ENCODE measurements at regions not wholly inside any gene's neighbourhood (a gene's known extent, or its start where the extent isn't known, plus 50 kb on each side); places are given as distances from the start of the nearest gene placed in this dataset.

- Histone ChIP-seq H3K36me3 (ENCODE audit: insufficient read depth, low read length) (no peaks in the 10 kb centered on the region), H3K4me3 (ENCODE audit: low read length in 2 of 2) (no peak overlapping the region), H3K27me3 (ENCODE audit: insufficient read depth, low read length) (no peaks in the 10 kb centered on the region), H3K9me3 (ENCODE audit: control insufficient read depth in 1 of 2, low read length in 2 of 2) (no peaks in the 10 kb centered on the region), H3K27ac (ENCODE audit: low read depth, low read length) (no peak overlapping the region), H3K4me1 (ENCODE audit: insufficient read depth, low read length) (no peaks in the 10 kb centered on the region)
- Mint-ChIP-seq H3K4me1 (no peaks in the 10 kb centered on the region), H3K36me3 (no peaks in the 10 kb centered on the region), H3K27ac (no peak overlapping the region), H3K27me3 (no peaks in the 10 kb centered on the region), H3K9me3 (peaks cover 5 to 26% (median 10%) of the 10 kb centered on the region in 8 donors), H3K4me3 (no peak overlapping the region)
- intact Hi-C loops (cut with micrococcal nuclease): no loop called here
- CTCF ChIA-PET (ENCODE audit: partially characterized antibody): no interaction called here
- no peak for DNase-seq
- POLR2A ChIA-PET (ENCODE audit: partially characterized antibody): no interaction called here
Measured at GRCh38 chr11:80669620-80670019, 1228.8 kb upstream of the TENM4 start.

DNA sequence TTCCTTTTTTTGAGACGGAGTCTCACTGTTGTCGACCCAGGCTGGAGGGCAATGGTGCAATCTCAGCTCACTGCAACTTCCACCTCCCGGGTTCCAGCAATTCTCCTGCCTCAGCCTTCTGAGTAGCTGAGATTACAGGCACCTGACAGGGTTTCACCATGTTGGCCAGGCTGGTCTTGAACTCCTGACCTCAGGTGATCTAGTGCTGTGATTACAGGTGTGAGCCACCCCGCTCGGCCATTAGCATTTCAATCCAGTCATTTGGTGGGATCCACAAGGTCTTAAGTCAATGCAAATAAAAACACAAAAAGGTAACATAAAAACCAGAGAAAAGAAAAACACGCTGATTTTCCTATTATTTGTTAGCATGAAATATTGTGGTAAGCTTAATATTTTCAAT lies 1227.2 kb upstream of the TENM4 start:
- intact Hi-C loops (cut with micrococcal nuclease): no loop called here
- Histone ChIP-seq H3K27me3 (ENCODE audit: insufficient read depth, low read length) (no peaks in the 10 kb centered on the region), H3K4me1 (ENCODE audit: insufficient read depth, low read length) (no peaks in the 10 kb centered on the region), H3K4me3 (ENCODE audit: low read length in 2 of 2) (no peak overlapping the region), H3K9me3 (ENCODE audit: control insufficient read depth in 1 of 2, low read length in 2 of 2) (no peaks in the 10 kb centered on the region), H3K27ac (ENCODE audit: low read depth, low read length) (no peak overlapping the region), H3K36me3 (ENCODE audit: insufficient read depth, low read length) (no peaks in the 10 kb centered on the region)
- Mint-ChIP-seq H3K27me3 (no peaks in the 10 kb centered on the region), H3K4me3 (no peak overlapping the region), H3K4me1 (no peaks in the 10 kb centered on the region), H3K9me3 (peaks cover 5 to 31% (median 12%) of the 10 kb centered on the region in 8 donors), H3K36me3 (no peaks in the 10 kb centered on the region), H3K27ac (peak overlapping the region in 1 of 7 donors; percentile 47)
- CTCF ChIA-PET (ENCODE audit: partially characterized antibody): no interaction called here
- POLR2A ChIA-PET (ENCODE audit: partially characterized antibody): no interaction called here
- no peak for DNase-seq

GRCh38 chr11:80655834-80656233 lies 1215.0 kb upstream of the TENM4 start:
- POLR2A ChIA-PET (ENCODE audit: partially characterized antibody): no interaction called here

GRCh38 chr11:80650966-80651365 lies 1210.1 kb upstream of the TENM4 start:
- no peaks in the 10 kb centered on the region for H3K9me3 ChIP-seq (ENCODE audit: control insufficient read depth in 1 of 2, low read length in 2 of 2)
- intact Hi-C loops (cut with micrococcal nuclease): no loop called here
- H3K36me3 Mint-ChIP-seq: no peaks in the 10 kb centered on the region

More at GRCh38 chr11:80655834-80656233, 1215.0 kb upstream of the TENM4 start:
- Histone ChIP-seq H3K9me3 (ENCODE audit: control insufficient read depth in 1 of 2, low read length in 2 of 2) (no peaks in the 10 kb centered on the region), H3K4me3 (ENCODE audit: low read length in 2 of 2) (no peak overlapping the region), H3K4me1 (ENCODE audit: insufficient read depth, low read length) (no peaks in the 10 kb centered on the region), H3K27ac (ENCODE audit: low read depth, low read length) (no peak overlapping the region), H3K27me3 (ENCODE audit: insufficient read depth, low read length) (no peaks in the 10 kb centered on the region), H3K36me3 (ENCODE audit: insufficient read depth, low read length) (no peaks in the 10 kb centered on the region)
- Mint-ChIP-seq H3K27ac (no peak overlapping the region), H3K9me3 (peaks cover 0 to 22% (median 12%) of the 10 kb centered on the region in 8 donors), H3K36me3 (no peaks in the 10 kb centered on the region), H3K4me1 (no peaks in the 10 kb centered on the region), H3K27me3 (no peaks in the 10 kb centered on the region), H3K4me3 (no peak overlapping the region)
- DNase-seq: no peak
- intact Hi-C loops (cut with micrococcal nuclease): no loop called here
- CTCF ChIA-PET (ENCODE audit: partially characterized antibody): no interaction called here

GRCh38 chr11:80649186-80649585 lies 1208.4 kb upstream of the TENM4 start:
- intact Hi-C loops (cut with micrococcal nuclease): no loop called here
- Mint-ChIP-seq H3K27me3 (no peaks in the 10 kb centered on the region), H3K4me3 (no peak overlapping the region), H3K4me1 (no peaks in the 10 kb centered on the region), H3K36me3 (no peaks in the 10 kb centered on the region), H3K9me3 (peaks cover 3 to 20% (median 14%) of the 10 kb centered on the region in 8 donors), H3K27ac (no peak overlapping the region)
- no peak overlapping the region for H3K4me3 ChIP-seq (ENCODE audit: low read length in 2 of 2)
- ChIA-PET CTCF (ENCODE audit: partially characterized antibody) (no interaction called here), POLR2A (ENCODE audit: partially characterized antibody) (no interaction called here)
- DNase-seq: no peak
- no peaks in the 10 kb centered on the region for H3K9me3 ChIP-seq (ENCODE audit: control insufficient read depth in 1 of 2, low read length in 2 of 2)
- H3K27ac ChIP-seq (ENCODE audit: low read depth, low read length): no peak overlapping the region
- no peaks in the 10 kb centered on the region for H3K36me3 ChIP-seq (ENCODE audit: insufficient read depth, low read length)
- H3K4me1 ChIP-seq (ENCODE audit: insufficient read depth, low read length): no peaks in the 10 kb centered on the region
- H3K27me3 ChIP-seq (ENCODE audit: insufficient read depth, low read length): no peaks in the 10 kb centered on the region

More at GRCh38 chr11:80650966-80651365, 1210.1 kb upstream of the TENM4 start:
- Histone ChIP-seq H3K27ac (ENCODE audit: low read depth, low read length) (no peak overlapping the region), H3K36me3 (ENCODE audit: insufficient read depth, low read length) (no peaks in the 10 kb centered on the region), H3K4me3 (ENCODE audit: low read length in 2 of 2) (no peak overlapping the region), H3K27me3 (ENCODE audit: insufficient read depth, low read length) (no peaks in the 10 kb centered on the region), H3K4me1 (ENCODE audit: insufficient read depth, low read length) (no peaks in the 10 kb centered on the region)
- Mint-ChIP-seq H3K9me3 (peaks cover 0 to 23% (median 17%) of the 10 kb centered on the region in 8 donors), H3K4me3 (no peak overlapping the region), H3K27ac (no peak overlapping the region), H3K4me1 (no peaks in the 10 kb centered on the region), H3K27me3 (no peaks in the 10 kb centered on the region)
- DNase-seq: no peak
- ChIA-PET POLR2A (ENCODE audit: partially characterized antibody) (no interaction called here), CTCF (ENCODE audit: partially characterized antibody) (no interaction called here)

DNA sequence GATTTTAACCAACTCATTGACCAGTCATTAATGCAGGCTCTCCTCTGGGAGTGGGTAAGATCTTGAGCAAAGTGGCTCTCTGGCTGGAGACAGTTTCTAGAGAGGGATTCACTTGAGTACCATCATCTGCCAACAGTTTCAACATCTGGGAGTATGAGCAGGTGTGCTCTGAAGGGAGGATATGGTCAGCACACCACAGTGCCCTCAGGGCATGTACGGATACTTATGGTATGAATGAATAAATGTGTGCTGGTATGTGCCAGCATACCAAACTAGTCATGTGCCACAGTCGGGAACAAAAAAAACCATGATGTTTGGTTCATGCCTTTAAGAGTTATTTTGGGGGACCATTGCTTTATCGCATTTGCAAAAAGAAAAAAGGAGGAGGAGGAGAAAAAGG lies 1197.5 kb upstream of the TENM4 start:
- H3K4me3 Mint-ChIP-seq: no peak overlapping the region

DNA sequence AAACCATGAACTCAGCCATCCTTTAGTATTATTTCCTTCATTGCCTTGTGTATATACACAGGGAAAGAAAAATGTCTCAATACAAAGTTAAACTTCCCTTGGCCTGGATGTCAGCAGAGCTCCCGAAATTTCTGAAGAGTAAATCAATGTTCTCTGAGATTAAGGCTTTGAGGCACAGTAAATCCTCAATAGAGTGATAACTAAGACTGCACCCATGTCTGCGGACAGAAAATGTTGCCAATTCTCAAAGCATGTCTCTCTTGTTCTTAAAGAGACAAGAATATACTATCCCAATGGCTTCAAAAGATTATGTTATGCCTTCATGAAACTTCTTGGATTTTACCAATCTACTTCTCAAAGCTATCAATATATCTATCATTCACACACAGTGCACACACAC lies 1196.7 kb upstream of the TENM4 start:
- H3K27ac ChIP-seq (ENCODE audit: low read depth, low read length): no peak overlapping the region
- DNase-seq: no peak
- CTCF ChIA-PET (ENCODE audit: partially characterized antibody): no interaction called here
- no peaks in the 10 kb centered on the region for H3K36me3 ChIP-seq (ENCODE audit: insufficient read depth, low read length)
- peaks cover 5 to 22% (median 14%) of the 10 kb centered on the region in 8 donors for H3K9me3 Mint-ChIP-seq
- no peak overlapping the region for H3K4me3 ChIP-seq (ENCODE audit: low read length in 2 of 2)
- POLR2A ChIA-PET (ENCODE audit: partially characterized antibody): no interaction called here
- no peak overlapping the region for H3K4me3 Mint-ChIP-seq
- H3K4me1 Mint-ChIP-seq: no peaks in the 10 kb centered on the region
- no peaks in the 10 kb centered on the region for H3K27me3 Mint-ChIP-seq
- no peaks in the 10 kb centered on the region for H3K4me1 ChIP-seq (ENCODE audit: insufficient read depth, low read length)
- H3K9me3 ChIP-seq (ENCODE audit: control insufficient read depth in 1 of 2, low read length in 2 of 2): no peaks in the 10 kb centered on the region
- no peaks in the 10 kb centered on the region for H3K36me3 Mint-ChIP-seq
- intact Hi-C loops (cut with micrococcal nuclease): no loop called here
- H3K27me3 ChIP-seq (ENCODE audit: insufficient read depth, low read length): no peaks in the 10 kb centered on the region
- H3K27ac Mint-ChIP-seq: no peak overlapping the region

More for the DNA sequence above, 1197.5 kb upstream of the TENM4 start:
- CTCF ChIA-PET (ENCODE audit: partially characterized antibody): no interaction called here
- Histone ChIP-seq H3K4me3 (ENCODE audit: low read length in 2 of 2) (no peak overlapping the region), H3K9me3 (ENCODE audit: control insufficient read depth in 1 of 2, low read length in 2 of 2) (no peaks in the 10 kb centered on the region), H3K27ac (ENCODE audit: low read depth, low read length) (no peak overlapping the region), H3K4me1 (ENCODE audit: insufficient read depth, low read length) (no peaks in the 10 kb centered on the region), H3K36me3 (ENCODE audit: insufficient read depth, low read length) (no peaks in the 10 kb centered on the region), H3K27me3 (ENCODE audit: insufficient read depth, low read length) (no peaks in the 10 kb centered on the region)
- Mint-ChIP-seq H3K4me1 (no peaks in the 10 kb centered on the region), H3K9me3 (peaks cover 5 to 21% (median 15%) of the 10 kb centered on the region in 8 donors), H3K36me3 (no peaks in the 10 kb centered on the region), H3K27ac (no peak overlapping the region), H3K27me3 (no peaks in the 10 kb centered on the region)
- POLR2A ChIA-PET (ENCODE audit: partially characterized antibody): no interaction called here
- DNase-seq: no peak
- intact Hi-C loops (cut with micrococcal nuclease): no loop called here

DNA sequence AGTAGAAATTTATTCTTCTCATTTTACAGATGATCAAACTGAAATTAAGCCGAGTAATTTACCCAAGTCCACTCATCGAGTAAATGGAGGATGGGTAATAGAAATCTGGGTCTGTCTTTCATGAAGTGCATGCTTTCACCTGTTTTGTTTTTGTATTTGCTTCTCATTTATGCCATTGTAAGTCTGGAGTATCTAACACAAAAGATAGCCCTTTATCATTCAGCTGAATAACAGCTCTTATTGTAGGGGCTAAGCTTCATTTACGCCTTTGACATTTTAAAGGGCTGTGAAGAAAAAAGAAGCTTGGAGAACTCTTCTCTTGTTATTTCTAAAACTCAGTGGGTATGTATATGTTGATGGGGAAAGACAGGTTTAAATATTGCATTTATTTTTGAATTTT lies 1196.2 kb upstream of the TENM4 start:
- Mint-ChIP-seq H3K27me3 (no peaks in the 10 kb centered on the region), H3K36me3 (no peaks in the 10 kb centered on the region), H3K4me3 (no peak overlapping the region), H3K4me1 (no peaks in the 10 kb centered on the region), H3K9me3 (peaks cover 5 to 24% (median 12%) of the 10 kb centered on the region in 8 donors), H3K27ac (no peak overlapping the region)
- H3K36me3 ChIP-seq (ENCODE audit: insufficient read depth, low read length): no peaks in the 10 kb centered on the region
- CTCF ChIA-PET (ENCODE audit: partially characterized antibody): no interaction called here
- no peaks in the 10 kb centered on the region for H3K27me3 ChIP-seq (ENCODE audit: insufficient read depth, low read length)
- intact Hi-C loops (cut with micrococcal nuclease): no loop called here
- H3K4me3 ChIP-seq (ENCODE audit: low read length in 2 of 2): no peak overlapping the region
- no peak overlapping the region for H3K27ac ChIP-seq (ENCODE audit: low read depth, low read length)
- POLR2A ChIA-PET (ENCODE audit: partially characterized antibody): no interaction called here
- H3K4me1 ChIP-seq (ENCODE audit: insufficient read depth, low read length): no peaks in the 10 kb centered on the region
- H3K9me3 ChIP-seq (ENCODE audit: control insufficient read depth in 1 of 2, low read length in 2 of 2): no peaks in the 10 kb centered on the region
- DNase-seq: no peak

All from CD4-positive, alpha-beta memory T cell (primary cell).